Activated CD8-positive, alpha-beta T cell treated with anti-CD3 and anti-CD28 coated beads, Interleukin-2, amount 10 ng/mL, durations not matched to agents 7 days and 5 days (primary cell): ENCODE measurements at regions not wholly inside any gene's neighbourhood (a gene's known extent, or its start where the extent isn't known, plus 50 kb on each side); places are given as distances from the start of the nearest gene placed in this dataset.

Source experiments
- ATAC-seq: fragments of 150-1000 bp; cut with Tn5 transposase; one replicate; pipeline ENCODE4 v1.10.0; 2021; ENCODE audit warnings: moderate library complexity
- CTCF ChIA-PET: fragments of 350-600 bp; sonication (Branson Sonifier 250); formaldehyde crosslinking; loops from one replicate; lab custom pipeline; 2021; ENCODE audit warnings: antibody characterized with exemption; lab: Charles Lee
- POLR2A ChIA-PET: fragments of 350-600 bp; sonication (Branson Sonifier 250); formaldehyde crosslinking; loops from one replicate; lab custom pipeline; 2021; ENCODE audit warnings: antibody characterized with exemption; lab: Charles Lee
- DNase-seq: peaks from one replicate; pipeline ENCODE4 v3.0.0-alpha.2; 2020
- H3K27ac Mint-ChIP-seq: one replicate; pipeline ENCODE4 v1.8.0; 2021; ENCODE audit warnings: mild to moderate bottlenecking, mixed read lengths
- H3K27me3 Mint-ChIP-seq: one replicate; pipeline ENCODE4 v1.8.0; 2021; ENCODE audit warnings: low read depth, mixed read lengths
- H3K36me3 Mint-ChIP-seq: one replicate; pipeline ENCODE4 v1.8.0; 2021; ENCODE audit warnings: low read depth, mixed read lengths
- H3K4me1 Mint-ChIP-seq: one replicate; pipeline ENCODE4 v1.8.0; 2021; ENCODE audit warnings: low read depth, mixed read lengths
- H3K4me3 Mint-ChIP-seq: one replicate; pipeline ENCODE4 v1.8.0; 2021; ENCODE audit warnings: mild to moderate bottlenecking, mixed read lengths
- H3K9me3 Mint-ChIP-seq: one replicate; pipeline ENCODE4 v1.8.0; 2022; ENCODE audit warnings: mixed read lengths; ENCODE audit not compliant: insufficient read depth

DNA sequence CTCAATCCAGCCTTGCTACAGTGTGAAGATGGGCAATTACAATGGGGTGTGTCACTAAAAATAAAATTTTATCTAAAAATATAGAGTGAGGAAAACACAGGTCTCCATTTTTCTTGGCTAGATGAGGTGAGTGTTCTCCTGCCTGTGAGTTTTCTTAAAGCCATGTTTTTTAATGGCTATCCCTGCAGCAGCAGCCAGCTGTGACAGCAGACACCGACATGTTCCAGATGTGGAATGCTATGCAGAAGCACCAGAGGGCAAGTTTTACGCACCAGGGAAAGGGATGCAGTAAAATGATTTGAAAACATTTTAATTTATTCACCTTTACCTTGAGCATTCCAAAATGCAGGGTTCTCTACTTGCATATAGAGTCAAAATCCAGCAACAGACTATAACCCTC lies 577.0 kb upstream of the STXBP6 start:
- Mint-ChIP-seq H3K9me3 (peaks cover 8% of the 10 kb centered on the region), H3K4me3 (no peak overlapping the region), H3K36me3 (no peaks in the 10 kb centered on the region), H3K4me1 (no peaks in the 10 kb centered on the region), H3K27ac (no peak overlapping the region), H3K27me3 (no peaks in the 10 kb centered on the region)
- POLR2A ChIA-PET = no interaction called here
- DNase-seq (no peak), ATAC-seq (no peak)
- CTCF ChIA-PET = no interaction called here

DNA sequence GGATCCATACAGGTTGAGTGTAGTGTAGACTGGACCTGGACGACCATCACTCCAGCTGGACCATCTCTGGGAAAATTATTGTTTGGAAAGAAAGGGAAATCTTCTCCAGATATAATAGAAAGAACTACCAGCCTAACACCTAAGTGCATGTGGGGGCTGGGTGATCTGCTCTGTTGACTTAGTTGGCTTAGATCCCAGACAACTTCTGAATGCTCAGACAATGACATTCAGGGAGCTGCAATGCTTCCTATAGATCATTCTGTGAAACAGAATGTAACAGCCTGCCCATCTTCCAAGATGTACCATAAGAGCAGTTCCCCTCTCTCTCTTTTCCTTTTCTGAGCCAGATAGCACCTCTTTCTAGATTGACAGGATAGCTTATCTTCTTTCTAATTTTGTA lies 572.8 kb upstream of the STXBP6 start:
- no peak for DNase-seq
- Mint-ChIP-seq H3K27ac (no peak overlapping the region), H3K36me3 (no peaks in the 10 kb centered on the region), H3K9me3 (peaks cover 17% of the 10 kb centered on the region), H3K27me3 (no peaks in the 10 kb centered on the region), H3K4me1 (no peaks in the 10 kb centered on the region), H3K4me3 (no peak overlapping the region)
- CTCF ChIA-PET = no interaction called here
- ATAC-seq = no peak
- POLR2A ChIA-PET = no interaction called here

DNA sequence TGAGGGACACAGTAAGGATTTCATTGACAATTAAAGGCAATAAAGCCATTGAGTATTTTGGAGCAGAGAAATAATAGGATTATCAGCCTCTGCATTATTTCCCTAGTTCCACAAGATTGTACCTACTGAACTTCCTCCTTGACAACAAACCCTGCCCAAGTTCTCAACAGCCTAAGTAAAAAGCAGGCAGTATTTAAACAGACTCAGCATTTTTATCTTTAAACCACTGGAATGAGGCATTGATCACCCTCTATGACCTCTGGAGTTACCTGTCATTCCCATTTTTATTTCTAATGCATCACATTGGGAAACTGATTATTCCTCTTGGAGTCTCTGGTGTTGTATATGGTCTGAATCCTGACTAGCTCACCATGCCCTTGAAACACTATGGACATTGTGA lies 570.6 kb upstream of the STXBP6 start:
- H3K9me3 Mint-ChIP-seq = peaks cover 21% of the 10 kb centered on the region
- no peaks in the 10 kb centered on the region for H3K36me3 Mint-ChIP-seq
- H3K4me3 Mint-ChIP-seq = no peak overlapping the region
- ATAC-seq = no peak
- CTCF ChIA-PET = no interaction called here
- no peak overlapping the region for H3K27ac Mint-ChIP-seq
- H3K27me3 Mint-ChIP-seq = no peaks in the 10 kb centered on the region
- POLR2A ChIA-PET = no interaction called here
- H3K4me1 Mint-ChIP-seq = no peaks in the 10 kb centered on the region
- no peak for DNase-seq

DNA sequence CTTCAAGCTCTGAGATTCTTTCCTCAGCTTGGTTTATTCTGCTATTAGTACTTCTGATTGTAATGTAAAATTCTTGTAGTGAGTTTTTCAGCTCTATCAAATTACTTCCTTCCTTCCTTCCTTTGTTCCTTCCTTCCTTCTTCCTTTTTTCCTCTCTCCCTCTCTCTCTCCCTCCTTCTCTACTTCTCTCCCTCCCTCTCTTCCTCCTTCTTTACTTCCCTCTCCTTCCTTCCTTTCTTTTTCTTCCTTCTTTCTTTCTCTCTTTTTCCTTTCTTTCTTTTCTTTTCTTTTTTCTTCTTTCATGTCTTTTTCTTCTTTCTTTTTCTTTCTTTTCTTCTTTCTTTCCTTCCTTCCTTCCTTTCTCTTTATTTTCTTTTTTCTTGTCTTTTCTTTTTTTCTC lies 565.2 kb upstream of the STXBP6 start:
- Mint-ChIP-seq H3K27me3 (no peaks in the 10 kb centered on the region), H3K27ac (no peak overlapping the region), H3K4me3 (no peak overlapping the region), H3K4me1 (no peaks in the 10 kb centered on the region), H3K9me3 (peaks cover 13% of the 10 kb centered on the region), H3K36me3 (no peaks in the 10 kb centered on the region)
- ChIA-PET POLR2A (no interaction called here), CTCF (no interaction called here)
- ATAC-seq (no peak), DNase-seq (no peak)

DNA sequence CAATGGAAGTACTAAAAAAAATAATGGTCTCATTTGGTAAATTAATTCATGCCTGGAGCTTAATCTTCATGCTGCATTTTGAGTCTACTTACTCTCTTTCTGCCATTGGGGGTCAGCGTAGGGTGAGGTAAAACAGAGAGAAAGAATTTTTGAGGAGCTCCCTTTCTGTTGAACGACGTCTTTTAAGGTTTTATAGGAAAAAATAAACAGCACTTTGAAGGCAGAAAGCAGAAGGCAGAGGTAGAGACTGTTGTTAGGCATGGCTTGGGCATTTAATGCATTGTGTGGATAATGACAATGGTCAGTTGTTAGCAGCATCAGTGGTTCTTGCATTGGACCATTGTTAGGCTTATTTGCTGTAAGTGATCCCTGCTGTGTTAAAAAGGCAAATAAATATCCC lies 557.2 kb upstream of the STXBP6 start:
- H3K27me3 Mint-ChIP-seq = no peaks in the 10 kb centered on the region
- no peak for DNase-seq
- ChIA-PET POLR2A (no interaction called here), CTCF (no interaction called here)
- peaks cover 10% of the 10 kb centered on the region for H3K9me3 Mint-ChIP-seq
- no peaks in the 10 kb centered on the region for H3K36me3 Mint-ChIP-seq
- H3K4me1 Mint-ChIP-seq = no peaks in the 10 kb centered on the region
- no peak for ATAC-seq
- no peak overlapping the region for H3K4me3 Mint-ChIP-seq
- no peak overlapping the region for H3K27ac Mint-ChIP-seq

DNA sequence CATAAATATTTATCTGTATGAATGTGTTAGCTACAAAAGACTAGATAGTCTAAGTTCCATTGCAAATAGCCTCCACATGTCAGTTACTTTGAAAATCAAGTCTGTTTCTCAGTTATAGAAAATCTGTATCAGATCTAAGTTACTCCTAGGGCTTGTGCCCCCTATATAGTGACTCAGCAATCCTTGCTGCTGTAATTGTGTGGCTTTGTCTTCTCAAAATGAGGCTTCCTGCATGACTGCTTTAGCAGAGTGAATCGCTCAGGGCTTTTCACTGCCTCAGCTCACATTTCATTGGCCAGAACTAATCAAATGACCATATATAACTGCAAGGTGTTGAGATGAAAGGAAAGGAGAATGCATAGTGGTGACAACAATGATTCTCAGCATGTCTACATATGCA lies 552.2 kb upstream of the STXBP6 start:
- ATAC-seq (no peak), DNase-seq (no peak)
- Mint-ChIP-seq H3K9me3 (peaks cover 20% of the 10 kb centered on the region), H3K4me3 (no peak overlapping the region), H3K27me3 (no peaks in the 10 kb centered on the region), H3K36me3 (no peaks in the 10 kb centered on the region), H3K27ac (no peak overlapping the region), H3K4me1 (no peaks in the 10 kb centered on the region)
- POLR2A ChIA-PET = no interaction called here
- CTCF ChIA-PET = interaction anchor here (0.6 kb wide), 1 partner anchor 562 kb away, joined by 3 read pairs; no protein-coding TSS in a partner anchor

DNA sequence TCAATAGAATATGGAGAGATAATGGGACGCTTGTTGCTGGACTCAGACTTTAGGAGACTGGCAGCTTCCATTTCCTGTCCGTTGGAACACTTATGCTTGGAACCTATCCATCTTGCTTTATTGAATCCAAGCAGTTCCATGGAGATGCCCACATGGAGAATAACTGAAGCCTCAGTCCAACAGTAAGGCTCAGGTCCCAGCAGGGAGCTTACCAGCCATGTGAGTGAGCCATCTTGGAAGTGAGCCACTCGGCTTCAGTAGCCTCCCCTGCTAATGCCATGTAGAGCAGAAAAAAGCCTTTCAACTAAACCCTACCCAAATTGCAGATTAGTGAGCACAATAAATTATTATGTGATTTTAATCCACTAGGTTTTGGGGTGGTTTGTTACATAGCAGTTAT lies 538.8 kb upstream of the STXBP6 start:
- ChIA-PET POLR2A (no interaction called here), CTCF (no interaction called here)
- DNase-seq = no peak
- H3K9me3 Mint-ChIP-seq = peaks cover 13% of the 10 kb centered on the region
- no peak overlapping the region for H3K27ac Mint-ChIP-seq
- H3K4me3 Mint-ChIP-seq = no peak overlapping the region
- H3K27me3 Mint-ChIP-seq = no peaks in the 10 kb centered on the region
- no peaks in the 10 kb centered on the region for H3K36me3 Mint-ChIP-seq
- H3K4me1 Mint-ChIP-seq = no peaks in the 10 kb centered on the region
- ATAC-seq = no peak

DNA sequence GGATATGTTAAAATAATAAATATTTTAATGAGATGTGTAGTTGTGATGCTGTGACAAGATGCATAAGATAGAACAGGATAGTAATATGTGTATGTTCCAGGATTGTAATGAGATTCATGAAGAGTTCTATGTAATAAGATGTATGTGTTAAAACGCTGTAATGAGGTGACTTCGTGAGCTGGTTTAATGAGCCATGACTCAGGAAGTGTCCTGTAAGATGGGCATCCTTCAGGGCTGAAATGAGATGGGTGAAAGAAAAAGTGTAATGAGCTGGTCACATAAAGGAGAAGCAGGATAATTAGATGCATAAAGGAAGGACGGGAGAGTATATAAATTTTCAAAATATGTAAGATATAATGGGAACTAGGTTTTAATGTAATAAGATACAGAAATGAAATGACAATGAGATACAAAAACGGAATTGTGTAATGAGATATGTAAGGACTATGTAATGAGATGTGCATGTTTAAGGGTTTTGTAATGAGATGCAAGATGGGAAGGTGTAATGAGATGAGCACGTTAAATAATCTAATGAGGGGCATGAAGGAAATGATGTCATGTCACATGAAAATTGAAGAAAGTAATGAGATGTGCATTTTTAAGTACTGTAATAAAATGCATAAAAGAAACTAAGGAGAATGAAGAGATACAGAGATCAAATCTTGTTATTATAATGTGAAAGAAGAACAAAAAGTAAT lies 524.8 kb upstream of the STXBP6 start:
- no peak for DNase-seq
- CTCF ChIA-PET = no interaction called here
- POLR2A ChIA-PET = no interaction called here
- H3K9me3 Mint-ChIP-seq = peaks cover 9% of the 10 kb centered on the region
- H3K4me3 Mint-ChIP-seq = no peak overlapping the region
- no peak overlapping the region for H3K27ac Mint-ChIP-seq
- no peaks in the 10 kb centered on the region for H3K36me3 Mint-ChIP-seq
- H3K27me3 Mint-ChIP-seq = no peaks in the 10 kb centered on the region
- no peak for ATAC-seq
- no peaks in the 10 kb centered on the region for H3K4me1 Mint-ChIP-seq

DNA sequence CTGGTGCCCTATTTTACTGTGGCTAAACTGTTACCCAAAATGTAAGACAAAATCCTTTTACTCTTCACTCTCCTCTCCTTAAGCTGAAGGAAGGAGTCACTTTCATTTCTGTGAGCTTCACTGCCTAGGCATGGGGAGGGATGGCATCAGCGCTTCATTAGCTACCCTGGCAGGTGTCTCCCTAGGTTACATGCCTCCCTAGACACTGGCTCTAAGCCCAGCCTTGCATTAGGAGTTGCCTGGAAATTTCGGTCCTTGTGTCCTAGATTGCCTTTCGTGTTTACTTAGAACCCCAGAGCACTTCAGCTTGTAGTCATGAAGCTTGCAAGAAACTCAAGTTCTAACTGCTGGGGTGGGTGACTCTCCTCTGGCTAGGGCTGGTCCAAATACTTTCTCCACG lies 520.5 kb upstream of the STXBP6 start:
- DNase-seq (no peak), ATAC-seq (no peak)
- ChIA-PET POLR2A (no interaction called here), CTCF (no interaction called here)
- Mint-ChIP-seq H3K4me1 (no peaks in the 10 kb centered on the region), H3K27ac (no peak overlapping the region), H3K9me3 (peaks cover 13% of the 10 kb centered on the region), H3K4me3 (no peak overlapping the region), H3K27me3 (no peaks in the 10 kb centered on the region), H3K36me3 (no peaks in the 10 kb centered on the region)

DNA sequence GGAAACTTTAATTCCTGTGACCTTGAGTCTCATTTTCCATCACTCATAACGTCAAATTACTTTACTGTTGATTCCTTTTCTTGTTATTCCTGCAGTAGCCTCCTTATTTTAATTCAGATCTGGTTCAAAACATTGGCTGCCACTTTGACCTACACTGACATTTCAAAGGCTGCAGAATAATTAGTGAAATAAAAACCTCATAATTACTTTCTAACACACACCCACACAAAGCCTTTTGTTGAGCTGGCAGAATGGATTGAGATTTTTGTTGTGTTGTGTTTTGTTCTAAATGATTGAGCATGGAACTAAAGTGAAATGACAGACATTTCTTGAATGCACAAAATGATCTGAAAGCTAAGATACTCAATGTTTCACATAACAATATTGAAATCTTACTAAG lies 507.5 kb upstream of the STXBP6 start:
- ChIA-PET CTCF (no interaction called here), POLR2A (no interaction called here)
- no peaks in the 10 kb centered on the region for H3K36me3 Mint-ChIP-seq
- DNase-seq = no peak
- ATAC-seq = no peak
- no peaks in the 10 kb centered on the region for H3K4me1 Mint-ChIP-seq
- H3K9me3 Mint-ChIP-seq = no peaks in the 10 kb centered on the region
- no peak overlapping the region for H3K4me3 Mint-ChIP-seq
- H3K27ac Mint-ChIP-seq = no peak overlapping the region
- H3K27me3 Mint-ChIP-seq = no peaks in the 10 kb centered on the region

DNA sequence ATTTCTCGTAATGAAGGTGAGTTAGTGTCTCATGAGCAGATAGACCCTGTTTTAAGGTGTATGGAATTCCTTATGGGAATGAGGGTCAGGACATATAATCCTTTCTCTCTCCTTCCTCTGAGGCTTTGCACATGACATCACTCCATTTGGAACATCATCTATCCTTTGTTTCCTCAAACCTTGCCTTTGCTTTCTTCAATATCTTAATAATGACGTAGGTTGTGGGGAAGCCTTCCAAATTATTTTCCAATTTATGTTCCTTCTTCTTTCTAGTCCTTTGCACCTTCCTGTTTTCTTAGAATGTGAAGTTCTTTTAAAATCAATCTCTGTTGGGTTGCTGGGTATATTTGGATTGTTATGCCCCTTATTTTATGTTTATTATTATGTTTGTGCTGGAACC lies 502.9 kb upstream of the STXBP6 start:
- Mint-ChIP-seq H3K9me3 (peaks cover 4% of the 10 kb centered on the region), H3K27ac (no peak overlapping the region), H3K4me3 (no peak overlapping the region), H3K36me3 (no peaks in the 10 kb centered on the region), H3K27me3 (no peaks in the 10 kb centered on the region), H3K4me1 (no peaks in the 10 kb centered on the region)
- DNase-seq = no peak
- POLR2A ChIA-PET = no interaction called here
- CTCF ChIA-PET = no interaction called here
- no peak for ATAC-seq

DNA sequence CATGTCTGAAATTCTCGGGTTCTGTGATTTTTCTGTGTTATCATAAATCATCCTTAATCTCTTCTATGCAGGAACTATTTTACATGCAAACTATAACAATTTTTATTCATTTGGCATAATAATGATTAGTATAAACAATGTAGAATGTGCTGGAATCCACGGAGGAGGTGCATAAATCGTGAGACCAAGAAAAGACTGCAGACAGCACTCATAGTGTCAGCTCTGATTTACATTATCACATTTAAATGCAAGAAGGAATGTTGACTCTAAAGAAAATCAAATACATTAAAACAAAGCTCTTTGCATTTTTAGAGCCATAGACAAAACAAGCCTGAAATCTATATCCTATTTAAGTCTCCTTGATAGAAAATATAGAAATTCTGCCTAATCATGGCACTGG lies 501.7 kb upstream of the STXBP6 start:
- H3K4me3 Mint-ChIP-seq = no peak overlapping the region
- H3K27me3 Mint-ChIP-seq = no peaks in the 10 kb centered on the region
- no peak for DNase-seq
- H3K4me1 Mint-ChIP-seq = no peaks in the 10 kb centered on the region
- peaks cover 4% of the 10 kb centered on the region for H3K9me3 Mint-ChIP-seq
- no peak for ATAC-seq
- ChIA-PET POLR2A (no interaction called here), CTCF (no interaction called here)
- H3K36me3 Mint-ChIP-seq = no peaks in the 10 kb centered on the region
- H3K27ac Mint-ChIP-seq = no peak overlapping the region

DNA sequence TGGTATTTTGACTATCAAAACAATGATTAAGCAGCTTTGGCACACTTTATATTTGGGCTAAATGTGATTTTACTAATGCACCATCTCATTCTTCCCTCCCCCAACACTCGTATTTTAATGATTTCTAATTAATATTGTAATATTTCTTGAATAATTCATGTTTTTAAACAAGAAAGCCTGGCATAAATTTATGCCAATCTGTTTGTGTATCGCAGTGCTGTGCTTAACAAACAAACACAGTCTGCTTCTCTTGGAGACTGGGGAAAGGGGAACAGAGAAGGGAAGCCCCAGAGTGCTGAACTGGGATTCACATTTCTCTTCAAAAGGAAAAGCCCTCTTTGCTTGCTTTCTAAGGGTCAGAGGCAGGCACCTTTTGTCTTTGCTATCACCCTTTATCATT lies 496.9 kb upstream of the STXBP6 start:
- ChIA-PET CTCF (no interaction called here), POLR2A (no interaction called here)
- ATAC-seq (no peak), DNase-seq (no peak)
- Mint-ChIP-seq H3K4me3 (no peak overlapping the region), H3K9me3 (peaks cover 4% of the 10 kb centered on the region), H3K36me3 (no peaks in the 10 kb centered on the region), H3K4me1 (no peaks in the 10 kb centered on the region), H3K27me3 (no peaks in the 10 kb centered on the region), H3K27ac (no peak overlapping the region)
